HEK293T (cell line): ENCODE measurements at regions not wholly inside any gene's neighbourhood (a gene's known extent, or its start where the extent isn't known, plus 50 kb on each side); places are given as distances from the start of the nearest gene placed in this dataset.

Source experiments
- ARNT ChIP-seq: fragments of 450-650 bp; IDR thresholded peaks from 2 replicates; pipeline ENCODE4 v1.6.1; 2017; ENCODE audit warnings: mild to moderate bottlenecking
- FOXA1 ChIP-seq: fragments of 450-650 bp; IDR thresholded peaks from 2 replicates; pipeline ENCODE4 v1.6.1; 2016; ENCODE audit warnings: mild to moderate bottlenecking

DNA sequence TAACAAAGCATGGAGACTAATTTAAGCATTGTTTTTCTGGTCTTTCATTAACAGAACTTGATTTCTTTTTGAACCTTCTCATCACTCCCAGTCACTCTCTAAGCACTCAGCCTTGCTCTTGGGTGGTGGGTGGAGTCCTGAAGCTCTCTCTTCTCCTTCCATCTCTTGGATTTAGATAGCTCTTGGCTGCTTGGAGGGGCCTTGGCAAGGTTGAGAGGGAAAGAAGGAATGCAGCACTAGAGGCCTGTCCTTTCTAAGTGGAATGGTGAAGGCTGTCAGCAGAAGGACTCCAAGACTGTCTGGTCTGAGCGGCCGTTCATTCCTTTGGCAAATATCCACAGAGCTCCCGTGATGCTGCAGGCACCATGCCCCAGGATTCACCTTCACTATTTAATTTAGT lies 168.6 kb upstream of the E2F8 start:
- no peak for TF ChIP-seq ARNT
- no peak for TF ChIP-seq FOXA1
